ENCODE measurements at regions not wholly inside any gene's neighbourhood (a gene's known extent, or its start where the extent isn't known, plus 50 kb on each side); places are given as distances from the start of the nearest gene placed in this dataset.

- TF ChIP-seq, protein P1, sequence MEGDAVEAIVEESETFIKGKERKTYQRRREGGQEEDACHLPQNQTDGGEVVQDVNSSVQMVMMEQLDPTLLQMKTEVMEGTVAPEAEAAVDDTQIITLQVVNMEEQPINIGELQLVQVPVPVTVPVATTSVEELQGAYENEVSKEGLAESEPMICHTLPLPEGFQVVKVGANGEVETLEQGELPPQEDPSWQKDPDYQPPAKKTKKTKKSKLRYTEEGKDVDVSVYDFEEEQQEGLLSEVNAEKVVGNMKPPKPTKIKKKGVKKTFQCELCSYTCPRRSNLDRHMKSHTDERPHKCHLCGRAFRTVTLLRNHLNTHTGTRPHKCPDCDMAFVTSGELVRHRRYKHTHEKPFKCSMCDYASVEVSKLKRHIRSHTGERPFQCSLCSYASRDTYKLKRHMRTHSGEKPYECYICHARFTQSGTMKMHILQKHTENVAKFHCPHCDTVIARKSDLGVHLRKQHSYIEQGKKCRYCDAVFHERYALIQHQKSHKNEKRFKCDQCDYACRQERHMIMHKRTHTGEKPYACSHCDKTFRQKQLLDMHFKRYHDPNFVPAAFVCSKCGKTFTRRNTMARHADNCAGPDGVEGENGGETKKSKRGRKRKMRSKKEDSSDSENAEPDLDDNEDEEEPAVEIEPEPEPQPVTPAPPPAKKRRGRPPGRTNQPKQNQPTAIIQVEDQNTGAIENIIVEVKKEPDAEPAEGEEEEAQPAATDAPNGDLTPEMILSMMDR (IDR thresholded peaks at IDR 0.05; ENCODE audit: poor library complexity) = no peak
- no peak for TF ChIP-seq EZH2phosphoT487 (IDR thresholded peaks at IDR 0.05; ENCODE audit: low read depth, severe bottlenecking, unreplicated experiment)
- TF ChIP-seq EZH2 (IDR thresholded peaks at IDR 0.05; ENCODE audit: borderline replicate concordance) = no peak
These were observed 70.0 kb upstream of the NBPF3 start for GRCh38 chr1:21369905-21370304.
